HG03045 (cell line): ENCODE measurements at regions not wholly inside any gene's neighbourhood (a gene's known extent, or its start where the extent isn't known, plus 50 kb on each side); places are given as distances from the start of the nearest gene placed in this dataset.

Experiments used
- ATAC-seq: cut with Tn5 transposase; IDR thresholded peaks from one replicate; pipeline ENCODE4 v1.9.1; 2021; ENCODE audit warnings: mild to moderate bottlenecking, moderate library complexity; ENCODE audit not compliant: unreplicated experiment

DNA sequence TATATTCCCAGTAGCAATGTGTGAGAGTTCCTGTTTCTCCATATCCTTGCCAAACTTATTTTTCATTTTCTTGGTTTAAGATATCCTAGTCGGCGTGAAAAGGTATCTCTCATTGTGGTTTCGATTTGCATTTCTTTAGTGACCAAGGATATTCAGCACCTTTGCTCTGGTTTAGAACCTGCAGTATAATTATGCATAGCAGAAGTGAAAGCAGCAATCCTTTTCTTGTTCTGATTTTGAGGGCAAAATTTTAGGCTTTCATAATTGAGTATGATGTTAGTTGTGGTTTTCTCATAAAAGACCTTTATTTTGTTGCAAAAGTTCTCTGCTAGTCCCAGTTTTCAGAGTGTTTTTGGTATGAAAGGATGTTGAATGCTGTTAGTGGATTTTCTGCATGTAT, 491.0 kb downstream of the FGF9 start:
- ATAC-seq: peak; percentile 88

- no peak for ATAC-seq
These were observed 492.0 kb downstream of the FGF9 start for GRCh38 chr13:22162889-22163288.

GRCh38 chr13:22168437-22169190, 497.7 kb downstream of the FGF9 start:
- ATAC-seq: no peak

DNA sequence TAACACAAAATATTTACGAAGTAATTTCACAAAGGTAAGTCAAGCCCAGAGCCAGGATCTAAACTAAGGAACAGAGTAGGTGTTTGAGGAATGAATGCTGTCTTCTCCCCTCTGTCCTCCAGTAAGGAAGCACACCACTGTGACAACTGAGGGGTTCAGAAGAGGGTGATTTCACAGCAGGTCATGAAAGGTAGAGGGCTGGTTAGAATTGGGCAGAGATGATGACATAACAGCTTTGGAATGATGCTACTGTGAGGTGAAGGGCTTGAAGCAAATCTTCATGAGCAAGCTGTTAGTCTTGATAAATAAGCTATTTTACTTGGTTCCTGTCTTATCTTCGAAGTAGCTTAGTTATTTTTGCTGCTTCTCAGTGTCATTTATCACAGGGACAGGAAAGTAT, 498.6 kb downstream of the FGF9 start:
- ATAC-seq: no peak

DNA sequence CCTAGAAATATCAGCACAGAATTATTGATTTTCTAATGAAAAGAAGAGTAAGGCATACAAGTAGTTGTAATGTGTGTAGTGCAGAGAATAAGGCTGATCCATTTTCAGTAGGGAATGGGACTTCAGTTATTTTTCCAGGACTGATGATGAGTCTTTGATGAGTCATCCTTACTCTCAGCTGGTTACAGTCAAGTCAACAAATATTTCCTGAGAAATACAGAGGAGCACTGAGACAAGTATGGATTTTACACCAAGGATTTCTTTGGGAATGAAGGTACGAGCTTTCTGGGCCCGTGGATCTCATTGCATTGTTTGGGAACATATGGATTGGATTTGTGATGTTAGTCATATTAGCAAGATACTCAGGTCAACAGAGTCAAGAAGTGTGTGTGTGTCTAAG, 502.7 kb downstream of the FGF9 start:
- ATAC-seq: no peak

GRCh38 chr13:22175241-22175640, 504.4 kb downstream of the FGF9 start:
- ATAC-seq: no peak

GRCh38 chr13:22175815-22176214, 504.9 kb downstream of the FGF9 start:
- no peak for ATAC-seq

- no peak for ATAC-seq
These were observed 506.2 kb downstream of the FGF9 start for GRCh38 chr13:22176968-22177520.

- ATAC-seq: no peak
These were observed 508.0 kb downstream of the FGF9 start for GRCh38 chr13:22178878-22179277.

- ATAC-seq: no peak
These were observed 516.5 kb downstream of the FGF9 start for GRCh38 chr13:22187329-22187728.

- no peak for ATAC-seq
These were observed 518.5 kb downstream of the FGF9 start for GRCh38 chr13:22189176-22190048.

GRCh38 chr13:22193070-22193469, 522.2 kb downstream of the FGF9 start:
- ATAC-seq: no peak

DNA sequence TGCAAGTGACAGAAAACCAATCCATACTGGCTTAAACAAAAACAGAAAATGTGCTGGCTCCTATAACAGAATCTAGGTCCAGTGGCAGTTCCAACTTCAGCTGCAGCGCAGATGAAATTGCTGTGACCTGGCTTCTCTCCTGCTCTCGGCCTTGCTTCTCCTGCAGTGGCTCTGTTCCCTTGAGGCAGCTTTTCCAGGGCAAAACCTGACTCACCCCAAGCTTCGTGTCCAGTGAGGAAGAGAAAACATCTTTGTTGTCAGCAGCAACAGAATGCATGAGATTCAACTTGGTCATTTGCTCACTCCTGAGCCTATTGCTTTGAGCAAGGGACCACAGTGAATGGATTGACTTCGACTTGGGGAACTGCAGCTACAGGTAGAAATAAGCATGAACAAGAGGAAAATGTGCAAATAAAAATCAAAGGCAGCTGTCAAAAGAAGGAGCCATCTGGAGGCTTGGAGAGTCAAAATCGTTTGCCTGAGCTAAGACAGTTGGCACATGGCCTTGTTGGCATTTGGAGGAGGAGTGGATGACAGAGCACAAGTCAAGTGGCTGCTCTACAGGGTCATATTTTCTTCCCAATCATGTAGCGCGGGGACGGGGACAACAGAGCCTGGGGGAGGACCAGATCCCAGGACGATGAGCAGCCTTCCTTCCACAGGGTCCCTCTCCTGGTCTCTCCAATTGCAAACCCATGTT, 523.4 kb downstream of the FGF9 start:
- ATAC-seq: no peak

DNA sequence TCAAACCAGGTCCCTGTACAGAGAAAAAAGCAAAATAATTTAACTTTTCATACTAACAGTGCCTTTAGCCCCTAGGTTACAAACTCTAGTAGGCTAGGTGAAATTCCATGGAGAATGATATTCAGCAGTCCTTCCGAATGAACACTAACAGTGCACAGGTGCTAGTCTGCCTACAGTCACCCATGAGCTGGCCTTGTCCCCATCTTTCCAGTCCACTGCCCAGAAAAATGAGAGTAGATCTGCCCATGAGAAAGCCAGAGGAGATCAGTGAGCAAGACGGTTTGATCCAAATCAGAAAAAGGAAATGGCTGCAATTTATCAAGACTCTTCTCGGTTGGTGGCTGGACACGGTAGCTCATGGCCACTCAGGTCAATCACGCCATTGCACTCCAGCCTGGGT, 524.9 kb downstream of the FGF9 start:
- ATAC-seq: no peak

DNA sequence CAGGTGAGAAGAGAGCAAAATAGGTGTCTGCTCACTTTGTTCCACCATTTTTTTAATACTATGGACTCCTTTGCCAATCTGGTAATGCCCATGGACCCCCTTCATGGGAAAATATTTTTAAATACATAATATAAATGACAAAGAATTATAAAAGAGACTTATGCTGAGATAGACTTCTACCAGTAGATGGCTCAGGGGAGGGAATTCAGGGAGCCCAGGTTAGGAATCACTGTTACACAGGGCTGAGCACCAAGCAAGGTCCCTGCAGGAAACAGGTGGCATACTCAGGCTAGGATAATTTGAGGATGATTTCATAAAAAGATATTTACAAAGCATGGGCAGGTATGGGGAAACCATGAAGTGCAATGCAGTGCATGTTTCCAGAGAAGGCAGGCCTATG, 525.9 kb downstream of the FGF9 start:
- no peak for ATAC-seq

GRCh38 chr13:22198001-22198400, 527.1 kb downstream of the FGF9 start:
- no peak for ATAC-seq

DNA sequence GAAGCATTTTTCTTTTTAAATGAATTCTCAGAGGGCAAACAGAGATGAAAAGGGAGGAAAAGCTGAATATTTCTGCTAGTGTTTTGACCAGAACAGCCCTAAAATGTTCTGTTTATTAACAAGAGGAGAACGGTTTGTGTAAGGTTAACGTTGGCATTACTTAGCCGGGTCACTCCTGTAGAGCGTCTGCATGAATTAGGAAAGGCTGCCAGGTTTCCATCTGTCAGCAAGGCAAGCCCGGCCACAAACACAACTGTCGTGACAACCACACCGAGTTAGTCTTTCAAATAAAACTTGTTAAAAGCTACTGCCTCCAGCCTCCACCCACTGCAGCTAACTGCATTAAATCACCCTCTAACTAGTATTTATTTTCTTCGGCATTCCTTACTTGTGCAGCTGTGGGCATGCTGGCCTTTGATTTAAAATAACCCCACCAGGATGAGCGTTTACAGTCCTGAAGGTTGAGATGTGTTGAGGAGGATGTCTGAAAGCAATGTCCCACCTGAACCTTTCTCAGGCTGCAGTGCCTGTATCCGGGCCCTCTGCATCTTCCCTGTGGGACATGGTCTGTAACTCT, 527.9 kb downstream of the FGF9 start:
- ATAC-seq: no peak

GRCh38 chr13:22200440-22200839, 529.6 kb downstream of the FGF9 start:
- no peak for ATAC-seq

DNA sequence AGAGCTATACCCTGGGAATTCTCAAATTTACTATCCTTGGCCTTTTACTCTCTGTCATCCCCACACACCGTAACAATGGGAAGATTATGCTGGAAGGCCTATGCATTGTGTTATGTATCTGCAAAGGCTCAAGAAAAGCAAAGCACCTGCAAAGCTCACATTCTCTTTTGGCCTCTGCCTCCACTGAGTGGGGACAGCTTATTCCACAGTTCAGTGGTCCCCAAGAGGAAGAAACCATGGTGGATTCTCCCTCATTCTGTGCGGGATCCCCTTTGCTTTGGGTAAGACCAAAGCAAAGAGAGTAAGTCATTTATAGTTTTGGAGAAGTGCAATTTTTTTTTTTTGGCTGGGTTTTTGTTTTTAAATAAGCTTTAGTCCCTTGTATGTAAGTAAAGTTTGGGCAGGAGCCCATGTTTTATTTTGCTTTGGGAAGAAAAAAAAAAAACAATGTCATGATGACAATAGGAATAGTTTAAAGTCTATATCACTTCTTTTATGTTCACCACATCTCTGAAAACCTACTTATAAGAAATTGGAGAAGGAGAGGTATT, 530.6 kb downstream of the FGF9 start:
- ATAC-seq: no peak

- ATAC-seq: no peak
These were observed 539.5 kb downstream of the FGF9 start for GRCh38 chr13:22210134-22210930.
